ENCODE measurements at regions not wholly inside any gene's neighbourhood (a gene's known extent, or its start where the extent isn't known, plus 50 kb on each side); places are given as distances from the start of the nearest gene placed in this dataset.

GRCh38 chr3:150183678-150184425, 213.2 kb upstream of the PFN2 start:
- TF ChIP-seq SIN3A (IDR thresholded peaks at IDR 0.05; ENCODE audit: borderline replicate concordance, insufficient read depth, low read length) = no peak
- no peak for TF ChIP-seq REST (IDR thresholded peaks at IDR 0.05; ENCODE audit: insufficient read depth in 1 of 2, low read depth in 2 of 2, low read length in 2 of 2)
- no peak for TF ChIP-seq FOXP2 (optimal IDR thresholded peaks at IDR 0.05; ENCODE audit: borderline replicate concordance, extremely low read depth, extremely low read length, insufficient read depth)
- no peak for TF ChIP-seq TAF1 (IDR thresholded peaks at IDR 0.05; ENCODE audit: borderline replicate concordance, insufficient read depth, low read length)
- no peak for TF ChIP-seq POLR2AphosphoS5 (IDR thresholded peaks at IDR 0.05; ENCODE audit: low read depth, low read length)

- no peak for TF ChIP-seq REST (IDR thresholded peaks at IDR 0.05; ENCODE audit: insufficient read depth in 1 of 2, low read depth in 2 of 2, low read length in 2 of 2)
- no peak for TF ChIP-seq FOXP2 (optimal IDR thresholded peaks at IDR 0.05; ENCODE audit: borderline replicate concordance, extremely low read depth, extremely low read length, insufficient read depth)
- no peak for TF ChIP-seq TAF1 (IDR thresholded peaks at IDR 0.05; ENCODE audit: borderline replicate concordance, insufficient read depth, low read length)
- TF ChIP-seq POLR2AphosphoS5 (IDR thresholded peaks at IDR 0.05; ENCODE audit: low read depth, low read length) = no peak
- no peak for TF ChIP-seq SIN3A (IDR thresholded peaks at IDR 0.05; ENCODE audit: borderline replicate concordance, insufficient read depth, low read length)
Observed at GRCh38 chr3:150180334-150180733, 209.6 kb upstream of the PFN2 start.

GRCh38 chr3:150179330-150179729, 208.6 kb upstream of the PFN2 start:
- TF ChIP-seq TAF1 (IDR thresholded peaks at IDR 0.05; ENCODE audit: borderline replicate concordance, insufficient read depth, low read length) (no peak), REST (IDR thresholded peaks at IDR 0.05; ENCODE audit: insufficient read depth in 1 of 2, low read depth in 2 of 2, low read length in 2 of 2) (no peak), SIN3A (IDR thresholded peaks at IDR 0.05; ENCODE audit: borderline replicate concordance, insufficient read depth, low read length) (no peak), FOXP2 (optimal IDR thresholded peaks at IDR 0.05; ENCODE audit: borderline replicate concordance, extremely low read depth, extremely low read length, insufficient read depth) (no peak), POLR2AphosphoS5 (IDR thresholded peaks at IDR 0.05; ENCODE audit: low read depth, low read length) (no peak)

- TF ChIP-seq REST (IDR thresholded peaks at IDR 0.05; ENCODE audit: insufficient read depth in 1 of 2, low read depth in 2 of 2, low read length in 2 of 2) (no peak), POLR2AphosphoS5 (IDR thresholded peaks at IDR 0.05; ENCODE audit: low read depth, low read length) (no peak), FOXP2 (optimal IDR thresholded peaks at IDR 0.05; ENCODE audit: borderline replicate concordance, extremely low read depth, extremely low read length, insufficient read depth) (no peak), TAF1 (IDR thresholded peaks at IDR 0.05; ENCODE audit: borderline replicate concordance, insufficient read depth, low read length) (no peak), SIN3A (IDR thresholded peaks at IDR 0.05; ENCODE audit: borderline replicate concordance, insufficient read depth, low read length) (no peak)
Observed at GRCh38 chr3:150177673-150178381, 207.1 kb upstream of the PFN2 start.

Measured in PFSK-1 (cell line).